ENCODE measurements at regions not wholly inside any gene's neighbourhood (a gene's known extent, or its start where the extent isn't known, plus 50 kb on each side); places are given as distances from the start of the nearest gene placed in this dataset.

DNA sequence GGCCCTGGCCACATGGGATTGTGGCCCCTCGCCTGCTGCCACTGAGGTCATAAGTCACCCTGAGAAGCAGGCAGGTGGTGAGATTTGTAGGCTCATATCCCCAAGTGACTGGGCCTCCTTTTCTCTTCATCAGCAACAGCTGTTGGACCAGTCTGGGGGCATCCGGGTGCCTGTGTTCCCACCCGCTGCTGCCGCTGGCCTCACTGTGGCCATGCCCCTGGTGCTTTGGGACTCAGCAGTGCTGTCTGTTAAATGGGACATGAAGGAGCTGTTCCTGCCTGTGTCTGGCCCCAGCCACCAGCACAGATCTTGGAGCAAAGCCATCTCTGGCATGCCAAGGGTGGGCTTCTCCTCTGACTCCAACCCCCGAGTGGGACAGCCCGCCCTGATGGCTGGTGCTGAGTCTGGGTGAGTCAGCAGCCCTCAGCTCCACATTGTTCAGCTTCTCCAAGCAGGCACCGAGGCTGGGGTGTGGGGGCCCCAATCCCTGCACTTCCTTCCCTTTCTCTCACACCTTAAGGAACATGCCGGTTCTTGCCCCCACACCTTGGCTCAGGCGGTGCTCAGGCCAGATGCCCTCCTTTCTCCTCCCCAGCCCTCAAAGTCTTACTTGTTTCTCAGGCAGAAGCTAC is 207.9 kb downstream of the GLI2 start:
- H3K4me1 Mint-ChIP-seq: no peaks in the 10 kb centered on the region
- no peak overlapping the region for H3K4me2 ChIP-seq (replicated peaks; ENCODE audit: low read depth, low read length, poor library complexity, severe bottlenecking)
- no peaks in the 10 kb centered on the region for H3K36me3 ChIP-seq (replicated peaks in 1 of 2; ENCODE audit: control extremely low read depth in 1 of 2, control insufficient read depth in 1 of 2, extremely low read depth in 1 of 2, insufficient read depth in 2 of 2, low read length in 1 of 2)
- no peak overlapping the region for H3K9ac ChIP-seq (ENCODE audit: low read length)
- ChIA-PET CTCF (no interaction called here), POLR2A (no interaction called here)
- no peaks in the 10 kb centered on the region for H3K27me3 ChIP-seq (replicated peaks in 1 of 4; ENCODE audit: control extremely low read depth in 1 of 4, control insufficient read depth in 3 of 4, insufficient read depth in 4 of 4, low read length in 3 of 4)
- H3K4me3 Mint-ChIP-seq: no peak overlapping the region
- H2AFZ ChIP-seq (ENCODE audit: insufficient read depth, low read depth, low read length, poor library complexity, severe bottlenecking): no peak overlapping the region
- H3K27me3 Mint-ChIP-seq: no peaks in the 10 kb centered on the region
- no peaks in the 10 kb centered on the region for H3K4me1 ChIP-seq (ENCODE audit: control insufficient read depth in 2 of 2, insufficient read depth in 2 of 2, low read length in 2 of 2)
- H3K79me2 ChIP-seq (ENCODE audit: control insufficient read depth, insufficient read depth, low read length): no peaks in the 10 kb centered on the region
- intact Hi-C loops (cut with micrococcal nuclease): no loop called here
- DNase-seq (no peak), ATAC-seq (ENCODE audit: low read depth) (no peak)
- TF ChIP-seq, protein P1, sequence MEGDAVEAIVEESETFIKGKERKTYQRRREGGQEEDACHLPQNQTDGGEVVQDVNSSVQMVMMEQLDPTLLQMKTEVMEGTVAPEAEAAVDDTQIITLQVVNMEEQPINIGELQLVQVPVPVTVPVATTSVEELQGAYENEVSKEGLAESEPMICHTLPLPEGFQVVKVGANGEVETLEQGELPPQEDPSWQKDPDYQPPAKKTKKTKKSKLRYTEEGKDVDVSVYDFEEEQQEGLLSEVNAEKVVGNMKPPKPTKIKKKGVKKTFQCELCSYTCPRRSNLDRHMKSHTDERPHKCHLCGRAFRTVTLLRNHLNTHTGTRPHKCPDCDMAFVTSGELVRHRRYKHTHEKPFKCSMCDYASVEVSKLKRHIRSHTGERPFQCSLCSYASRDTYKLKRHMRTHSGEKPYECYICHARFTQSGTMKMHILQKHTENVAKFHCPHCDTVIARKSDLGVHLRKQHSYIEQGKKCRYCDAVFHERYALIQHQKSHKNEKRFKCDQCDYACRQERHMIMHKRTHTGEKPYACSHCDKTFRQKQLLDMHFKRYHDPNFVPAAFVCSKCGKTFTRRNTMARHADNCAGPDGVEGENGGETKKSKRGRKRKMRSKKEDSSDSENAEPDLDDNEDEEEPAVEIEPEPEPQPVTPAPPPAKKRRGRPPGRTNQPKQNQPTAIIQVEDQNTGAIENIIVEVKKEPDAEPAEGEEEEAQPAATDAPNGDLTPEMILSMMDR (IDR thresholded peaks at IDR 0.05): no peak
- TF ChIP-seq EZH2 (IDR thresholded peaks at IDR 0.05; ENCODE audit: borderline replicate concordance, insufficient read depth, low read depth, low read length, poor library complexity, severe bottlenecking): no peak
- peaks cover 0 to 5% (median 0%) of the 10 kb centered on the region in 3 donors for H3K9me3 ChIP-seq (ENCODE audit: control extremely low read depth in 1 of 3, control insufficient read depth in 2 of 3, insufficient read depth in 1 of 3, low read length in 2 of 3)
- H3K9me3 Mint-ChIP-seq (ENCODE audit: insufficient read depth): no peaks in the 10 kb centered on the region
- WGBS (ENCODE audit: insufficient coverage): 56% methylated on average over 9 of the region's 9 CpGs
- no peaks in the 10 kb centered on the region for H4K20me1 ChIP-seq (ENCODE audit: control insufficient read depth, insufficient read depth, low read length, poor library complexity, severe bottlenecking)
- no peak overlapping the region for H3K27ac Mint-ChIP-seq
- H3K27ac ChIP-seq (ENCODE audit: low read length in 2 of 2): no peak overlapping the region
- no peak overlapping the region for H3K4me3 ChIP-seq (ENCODE audit: control extremely low read depth in 1 of 5, extremely low read depth in 1 of 5, insufficient read depth in 1 of 5, low read depth in 2 of 5, low read length in 4 of 5)

DNA sequence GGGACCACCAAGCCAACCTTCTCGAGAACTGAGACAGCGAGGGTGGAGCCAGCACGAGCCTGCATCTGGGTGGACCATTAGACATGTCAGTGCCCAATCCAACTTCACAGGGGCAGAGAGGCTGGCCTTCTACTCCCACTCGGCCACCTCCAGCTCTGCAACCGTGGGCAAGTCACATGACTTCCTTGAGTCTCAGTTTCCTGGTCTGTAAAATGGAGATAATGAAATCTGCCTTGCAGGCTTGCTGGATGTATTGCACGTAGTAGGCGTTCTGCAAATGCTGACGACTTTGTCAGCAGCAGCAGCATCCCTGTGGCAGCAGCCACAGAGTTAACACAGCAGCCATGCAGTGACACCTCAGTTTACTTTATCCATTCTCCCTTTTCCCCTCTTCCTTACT is 208.9 kb downstream of the GLI2 start:
- Histone ChIP-seq H3K4me3 (ENCODE audit: control extremely low read depth in 1 of 5, extremely low read depth in 1 of 5, insufficient read depth in 1 of 5, low read depth in 2 of 5, low read length in 4 of 5) (no peak overlapping the region), H3K4me1 (ENCODE audit: control insufficient read depth in 2 of 2, insufficient read depth in 2 of 2, low read length in 2 of 2) (no peaks in the 10 kb centered on the region), H3K9ac (ENCODE audit: low read length) (no peak overlapping the region), H4K20me1 (ENCODE audit: control insufficient read depth, insufficient read depth, low read length, poor library complexity, severe bottlenecking) (no peaks in the 10 kb centered on the region), H3K9me3 (ENCODE audit: control extremely low read depth in 1 of 3, control insufficient read depth in 2 of 3, insufficient read depth in 1 of 3, low read length in 2 of 3) (peaks cover 0 to 5% (median 0%) of the 10 kb centered on the region in 3 donors), H3K27me3 (replicated peaks in 1 of 4; ENCODE audit: control extremely low read depth in 1 of 4, control insufficient read depth in 3 of 4, insufficient read depth in 4 of 4, low read length in 3 of 4) (no peaks in the 10 kb centered on the region), H3K36me3 (replicated peaks in 1 of 2; ENCODE audit: control extremely low read depth in 1 of 2, control insufficient read depth in 1 of 2, extremely low read depth in 1 of 2, insufficient read depth in 2 of 2, low read length in 1 of 2) (no peaks in the 10 kb centered on the region), H2AFZ (ENCODE audit: insufficient read depth, low read depth, low read length, poor library complexity, severe bottlenecking) (no peak overlapping the region), H3K27ac (ENCODE audit: low read length in 2 of 2) (no peak overlapping the region), H3K4me2 (replicated peaks; ENCODE audit: low read depth, low read length, poor library complexity, severe bottlenecking) (no peak overlapping the region), H3K79me2 (ENCODE audit: control insufficient read depth, insufficient read depth, low read length) (no peaks in the 10 kb centered on the region)
- TF ChIP-seq, protein P1 (IDR thresholded peaks at IDR 0.05): no peak
- no peak for TF ChIP-seq EZH2 (IDR thresholded peaks at IDR 0.05; ENCODE audit: borderline replicate concordance, insufficient read depth, low read depth, low read length, poor library complexity, severe bottlenecking)
- intact Hi-C loops (cut with micrococcal nuclease): no loop called here
- H3K4me3 Mint-ChIP-seq: no peak overlapping the region
- H3K9me3 Mint-ChIP-seq (ENCODE audit: insufficient read depth): no peaks in the 10 kb centered on the region
- no peaks in the 10 kb centered on the region for H3K4me1 Mint-ChIP-seq
- no peak for ATAC-seq (ENCODE audit: low read depth)
- H3K27ac Mint-ChIP-seq: no peak overlapping the region
- POLR2A ChIA-PET: no interaction called here
- WGBS (ENCODE audit: insufficient coverage): 88% methylated on average over 8 of the region's 8 CpGs
- H3K27me3 Mint-ChIP-seq: no peaks in the 10 kb centered on the region
- no peak for DNase-seq
- CTCF ChIA-PET: no interaction called here

Measured in B cell (primary cell).